Smooth muscle cell (in vitro differentiated cells): ENCODE measurements at regions not wholly inside any gene's neighbourhood (a gene's known extent, or its start where the extent isn't known, plus 50 kb on each side); places are given as distances from the start of the nearest gene placed in this dataset.

Source experiments
- DNase-seq: peaks from one replicate; lab custom pipeline; 2025; ENCODE audit not compliant: unreplicated experiment; lab: John Stamatoyannopoulos, UW
- H2AFZ ChIP-seq: fragments of 200-600 bp; sonication (generic); 2 replicates; pipeline ENCODE4 v1.6.0; 2016; ENCODE audit warnings: antibody characterized with exemption, low read depth, mild to moderate bottlenecking
- H3F3A ChIP-seq: fragments of 200-600 bp; sonication (generic); 2 replicates; pipeline ENCODE4 v1.6.0; 2017; ENCODE audit warnings: antibody characterized with exemption, low read depth
- H3K27ac ChIP-seq: fragments of 200-600 bp; sonication (generic); 2 replicates; pipeline ENCODE4 v1.5.1; 2016; ENCODE audit warnings: low read depth, mild to moderate bottlenecking
- H3K27me3 ChIP-seq: fragments of 200-600 bp; sonication (generic); 2 replicates; pipeline ENCODE4 v1.6.1; 2016; ENCODE audit warnings: low read depth, mild to moderate bottlenecking
- H3K36me3 ChIP-seq: fragments of 200-600 bp; sonication (generic); 2 replicates; pipeline ENCODE4 v1.5.1; 2016; ENCODE audit warnings: low read depth
- H3K4me1 ChIP-seq: fragments of 200-600 bp; sonication (generic); 2 replicates; pipeline ENCODE4 v1.5.1; 2016; ENCODE audit warnings: low read depth
- H3K4me2 ChIP-seq: fragments of 200-600 bp; sonication (generic); 2 replicates; pipeline ENCODE4 v1.6.0; 2016; ENCODE audit warnings: mild to moderate bottlenecking
- H3K4me3 ChIP-seq: fragments of 200-600 bp; sonication (generic); 2 replicates; pipeline ENCODE4 v1.5.1; 2016; ENCODE audit warnings: mild to moderate bottlenecking
- H3K79me2 ChIP-seq: fragments of 200-600 bp; sonication (generic); 2 replicates; pipeline ENCODE4 v1.6.0; 2016; ENCODE audit warnings: low read depth, mild to moderate bottlenecking
- H3K9ac ChIP-seq: fragments of 200-600 bp; sonication (generic); 2 replicates; pipeline ENCODE4 v1.6.0; 2016; ENCODE audit warnings: low read depth
- H3K9me3 ChIP-seq: fragments of 200-600 bp; sonication (generic); replicated peaks from 2 replicates; pipeline ENCODE4 v1.5.1; 2016; ENCODE audit warnings: low read depth
- H4K20me1 ChIP-seq: fragments of 200-600 bp; sonication (generic); 2 replicates; pipeline ENCODE4 v1.6.0; 2016; ENCODE audit warnings: low read depth
- WGBS: methylation state at CpG from one replicate; pipeline ENCODE4 v1.1.7; 2016; ENCODE audit warnings: low lambda C conversion rate; 5-methylcytosine and 5-hydroxymethylcytosine counted together
- TF ChIP-seq, protein P1 (sequence below): fragments of 200-600 bp; sonication (generic); IDR thresholded peaks from 2 replicates; pipeline ENCODE4 v1.5.1; 2017; ENCODE audit warnings: borderline replicate concordance, mild to moderate bottlenecking, antibody characterized with exemption; ENCODE audit not compliant: insufficient read depth, poor library complexity, severe bottlenecking

DNA sequence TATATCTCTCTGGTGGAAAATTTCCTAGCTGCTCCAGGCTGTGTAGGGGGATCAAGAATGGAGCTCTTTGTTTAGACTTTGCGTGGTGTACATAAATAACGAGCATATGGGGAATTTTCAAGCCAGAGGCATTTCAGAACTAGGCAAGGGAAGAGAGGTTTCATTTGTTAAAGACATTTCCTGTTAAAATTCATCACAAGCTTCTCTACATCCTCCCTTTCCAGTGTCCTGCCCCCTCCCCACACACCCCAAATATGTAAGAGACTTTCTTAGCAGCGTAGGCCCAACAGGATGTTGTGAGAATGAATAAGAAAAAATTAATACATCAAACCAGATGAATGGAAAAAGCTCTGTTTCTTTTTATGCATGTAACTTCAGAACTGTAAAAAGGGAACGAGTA is 150.3 kb downstream of the GPBP1 start:
- H4K20me1 ChIP-seq, result no peaks in the 10 kb centered on the region
- H3K36me3 ChIP-seq, result no peaks in the 10 kb centered on the region
- no peaks in the 10 kb centered on the region for H3K4me1 ChIP-seq
- H3K4me2 ChIP-seq, result peak overlapping the region; percentile 7
- WGBS, result 23% methylated on average over 4 of the region's 4 CpGs
- H3K4me3 ChIP-seq, result no peak overlapping the region
- no peaks in the 10 kb centered on the region for H3K27me3 ChIP-seq
- no peak for DNase-seq
- no peaks in the 10 kb centered on the region for H3K79me2 ChIP-seq
- TF ChIP-seq, protein P1, sequence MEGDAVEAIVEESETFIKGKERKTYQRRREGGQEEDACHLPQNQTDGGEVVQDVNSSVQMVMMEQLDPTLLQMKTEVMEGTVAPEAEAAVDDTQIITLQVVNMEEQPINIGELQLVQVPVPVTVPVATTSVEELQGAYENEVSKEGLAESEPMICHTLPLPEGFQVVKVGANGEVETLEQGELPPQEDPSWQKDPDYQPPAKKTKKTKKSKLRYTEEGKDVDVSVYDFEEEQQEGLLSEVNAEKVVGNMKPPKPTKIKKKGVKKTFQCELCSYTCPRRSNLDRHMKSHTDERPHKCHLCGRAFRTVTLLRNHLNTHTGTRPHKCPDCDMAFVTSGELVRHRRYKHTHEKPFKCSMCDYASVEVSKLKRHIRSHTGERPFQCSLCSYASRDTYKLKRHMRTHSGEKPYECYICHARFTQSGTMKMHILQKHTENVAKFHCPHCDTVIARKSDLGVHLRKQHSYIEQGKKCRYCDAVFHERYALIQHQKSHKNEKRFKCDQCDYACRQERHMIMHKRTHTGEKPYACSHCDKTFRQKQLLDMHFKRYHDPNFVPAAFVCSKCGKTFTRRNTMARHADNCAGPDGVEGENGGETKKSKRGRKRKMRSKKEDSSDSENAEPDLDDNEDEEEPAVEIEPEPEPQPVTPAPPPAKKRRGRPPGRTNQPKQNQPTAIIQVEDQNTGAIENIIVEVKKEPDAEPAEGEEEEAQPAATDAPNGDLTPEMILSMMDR, result no peak
- H3F3A ChIP-seq, result peaks cover 13% of the 10 kb centered on the region
- peak overlapping the region; percentile 49 for H3K27ac ChIP-seq
- no peak overlapping the region for H3K9ac ChIP-seq
- H2AFZ ChIP-seq, result peak overlapping the region; percentile 62
- no peaks in the 10 kb centered on the region for H3K9me3 ChIP-seq

DNA sequence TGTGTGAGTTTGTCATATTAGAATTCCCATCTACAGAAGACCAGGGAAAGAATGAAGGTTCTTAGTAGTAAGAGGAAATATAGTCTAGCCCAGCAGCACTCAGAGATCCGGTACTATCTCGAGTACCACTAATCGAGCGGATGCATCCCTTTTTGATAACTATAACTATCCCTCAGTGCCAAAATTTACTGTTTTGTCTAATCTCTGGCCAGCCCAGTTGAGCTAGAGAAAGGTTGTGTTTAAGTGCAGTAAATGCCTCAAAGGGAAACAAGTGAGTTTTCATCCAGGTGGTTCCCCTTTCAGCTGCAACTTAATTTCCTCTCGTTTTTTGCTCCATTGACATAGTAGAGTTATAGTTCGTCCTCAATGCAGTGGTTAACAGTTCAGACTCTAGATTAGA is 146.7 kb downstream of the GPBP1 start:
- no peak overlapping the region for H2AFZ ChIP-seq
- no peaks in the 10 kb centered on the region for H3K27me3 ChIP-seq
- TF ChIP-seq, protein P1, result no peak
- WGBS, result 95% methylated on average over 6 of the region's 6 CpGs
- no peak overlapping the region for H3K27ac ChIP-seq
- H3F3A ChIP-seq, result peaks cover 34% of the 10 kb centered on the region
- no peak for DNase-seq
- H3K79me2 ChIP-seq, result no peaks in the 10 kb centered on the region
- H3K4me1 ChIP-seq, result no peaks in the 10 kb centered on the region
- H3K4me3 ChIP-seq, result no peak overlapping the region
- no peaks in the 10 kb centered on the region for H4K20me1 ChIP-seq
- H3K9ac ChIP-seq, result no peak overlapping the region
- H3K4me2 ChIP-seq, result no peak overlapping the region
- no peaks in the 10 kb centered on the region for H3K9me3 ChIP-seq
- H3K36me3 ChIP-seq, result no peaks in the 10 kb centered on the region

DNA sequence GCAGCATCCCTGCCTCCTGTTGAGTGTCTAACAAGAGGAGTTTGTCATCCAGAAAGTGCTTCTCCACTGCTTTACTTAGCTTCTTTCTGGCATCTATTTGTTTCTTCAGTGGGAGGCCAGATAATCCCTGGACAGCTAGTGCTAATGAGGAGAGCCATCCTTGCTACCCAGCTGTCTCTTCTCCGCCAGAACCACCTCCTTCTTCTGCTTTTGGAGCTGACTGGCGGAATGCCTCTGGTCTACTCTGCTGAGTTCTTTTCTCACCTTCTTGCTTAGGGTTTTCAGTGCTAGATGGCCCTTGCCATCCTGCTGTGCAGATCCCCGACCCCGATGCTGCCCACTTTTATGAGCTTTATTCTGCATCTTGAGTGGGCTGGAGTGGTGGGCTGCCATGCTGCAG is 145.8 kb downstream of the GPBP1 start:
- TF ChIP-seq, protein P1, result no peak
- no peaks in the 10 kb centered on the region for H3K79me2 ChIP-seq
- H3K27ac ChIP-seq, result no peak overlapping the region
- no peaks in the 10 kb centered on the region for H3K4me1 ChIP-seq
- H3K9me3 ChIP-seq, result no peaks in the 10 kb centered on the region
- H3K27me3 ChIP-seq, result no peaks in the 10 kb centered on the region
- no peak overlapping the region for H3K9ac ChIP-seq
- H4K20me1 ChIP-seq, result no peaks in the 10 kb centered on the region
- no peak for DNase-seq
- no peaks in the 10 kb centered on the region for H3K36me3 ChIP-seq
- H3K4me2 ChIP-seq, result no peak overlapping the region
- H3F3A ChIP-seq, result peaks cover 27% of the 10 kb centered on the region
- no peak overlapping the region for H3K4me3 ChIP-seq
- WGBS, result 87% methylated on average over 4 of the region's 4 CpGs
- H2AFZ ChIP-seq, result no peak overlapping the region

DNA sequence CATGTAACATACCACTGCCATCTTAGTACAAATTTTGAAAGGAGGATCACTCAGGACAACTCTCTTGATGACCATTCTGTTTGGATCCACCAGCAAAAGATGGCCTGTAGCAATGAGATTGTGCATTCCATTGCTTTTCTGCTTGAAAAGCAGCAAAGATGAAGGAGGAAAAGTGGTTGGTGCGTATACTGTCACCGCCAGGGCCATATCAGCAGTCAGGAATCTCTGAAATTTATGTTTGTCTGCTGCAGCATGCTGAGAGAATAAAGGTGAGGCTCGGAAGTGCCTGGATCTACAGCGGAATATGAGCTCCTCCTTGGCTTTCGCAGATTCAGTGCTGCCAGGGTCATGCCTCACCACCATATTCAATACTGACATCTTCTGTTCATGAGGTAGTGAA is 144.4 kb downstream of the GPBP1 start:
- Histone ChIP-seq H3K9ac (no peak overlapping the region), H3K4me1 (no peaks in the 10 kb centered on the region), H4K20me1 (no peaks in the 10 kb centered on the region), H3K27ac (peak overlapping the region; percentile 96), H3K4me2 (peak overlapping the region; percentile 80), H3K79me2 (no peaks in the 10 kb centered on the region), H3K27me3 (no peaks in the 10 kb centered on the region), H3K4me3 (no peak overlapping the region), H3F3A (peaks cover 25% of the 10 kb centered on the region), H2AFZ (no peak overlapping the region), H3K9me3 (no peaks in the 10 kb centered on the region), H3K36me3 (no peaks in the 10 kb centered on the region)
- WGBS, result 93% methylated on average over 5 of the region's 5 CpGs
- DNase-seq, result no peak
- TF ChIP-seq, protein P1, result no peak
